AG04450 (cell line): ENCODE measurements at regions not wholly inside any gene's neighbourhood (a gene's known extent, or its start where the extent isn't known, plus 50 kb on each side); places are given as distances from the start of the nearest gene placed in this dataset.

Experiments used
- CTCF ChIA-PET: fragments of 300-600, 350-600 bp; formaldehyde crosslinking; extraction: SDS; loops from one replicate; lab custom pipeline; 2022; ENCODE audit warnings: antibody characterized with exemption, inconsistent platforms; lab: Charles Lee
- POLR2A ChIA-PET: fragments of 350-600 bp; formaldehyde crosslinking; extraction: SDS; loops from one replicate; lab custom pipeline; 2021; ENCODE audit warnings: antibody characterized with exemption, inconsistent platforms; lab: Yijun Ruan, JAX
- DNase-seq: peaks from one replicate; pipeline ENCODE4 v3.0.0-alpha.2; 2011; ENCODE audit warnings: low read depth, low spot score
- H3K27ac ChIP-seq: one replicate; pipeline ENCODE4 v1.5.1; 2012; ENCODE audit warnings: low read depth, low read length, control low read depth
- H3K27me3 ChIP-seq: one replicate; pipeline ENCODE4 v1.6.0; 2012; ENCODE audit warnings: low read length; ENCODE audit not compliant: control insufficient read depth, insufficient read depth
- H3K4me3 ChIP-seq: 2 replicates; pipeline ENCODE4 v1.5.1; 2011; ENCODE audit warnings: mild to moderate bottlenecking, low read depth, low read length, control low read depth
- H3K9me3 ChIP-seq: 2 replicates; pipeline ENCODE4 v1.5.1; 2012; ENCODE audit warnings: low read length; ENCODE audit not compliant: control insufficient read depth, insufficient read depth
- CTCF ChIP-seq: IDR thresholded peaks from 2 replicates; pipeline ENCODE4 v1.5.1; 2011; ENCODE audit warnings: low read depth, low read length, control low read depth, inconsistent platforms

DNA sequence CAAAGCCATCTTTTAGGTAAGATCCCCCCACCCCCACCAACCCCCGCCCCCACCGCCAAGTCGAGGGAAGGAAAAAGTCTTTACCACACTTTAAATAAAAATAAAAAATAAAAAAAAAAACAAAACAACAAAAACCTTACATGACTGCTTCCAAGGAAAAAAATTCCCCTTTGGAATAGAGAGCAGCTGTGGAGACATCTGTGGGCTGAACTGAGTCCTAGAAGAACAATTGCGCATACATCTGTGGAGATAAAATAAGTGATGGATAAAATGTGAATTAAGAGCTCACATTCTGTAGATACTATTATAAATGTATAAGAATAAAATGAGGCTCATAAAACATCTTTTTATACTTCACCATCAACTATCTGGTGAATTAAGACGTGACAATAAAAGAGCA is 601.7 kb upstream of the AGTR1 start:
- H3K9me3 ChIP-seq: no peaks in the 10 kb centered on the region
- no peak overlapping the region for H3K4me3 ChIP-seq
- H3K27ac ChIP-seq: no peak overlapping the region
- ChIA-PET POLR2A (no interaction called here), CTCF (no interaction called here)
- no peak for TF ChIP-seq CTCF
- H3K27me3 ChIP-seq: no peaks in the 10 kb centered on the region
- no peak for DNase-seq

GRCh38 chr3:148100476-148100875 is 597.2 kb upstream of the AGTR1 start:
- TF ChIP-seq CTCF: no peak
- H3K4me3 ChIP-seq: no peak overlapping the region
- no peak overlapping the region for H3K27ac ChIP-seq
- no peak for DNase-seq
- ChIA-PET CTCF (no interaction called here), POLR2A (no interaction called here)
- H3K27me3 ChIP-seq: no peaks in the 10 kb centered on the region
- no peaks in the 10 kb centered on the region for H3K9me3 ChIP-seq

DNA sequence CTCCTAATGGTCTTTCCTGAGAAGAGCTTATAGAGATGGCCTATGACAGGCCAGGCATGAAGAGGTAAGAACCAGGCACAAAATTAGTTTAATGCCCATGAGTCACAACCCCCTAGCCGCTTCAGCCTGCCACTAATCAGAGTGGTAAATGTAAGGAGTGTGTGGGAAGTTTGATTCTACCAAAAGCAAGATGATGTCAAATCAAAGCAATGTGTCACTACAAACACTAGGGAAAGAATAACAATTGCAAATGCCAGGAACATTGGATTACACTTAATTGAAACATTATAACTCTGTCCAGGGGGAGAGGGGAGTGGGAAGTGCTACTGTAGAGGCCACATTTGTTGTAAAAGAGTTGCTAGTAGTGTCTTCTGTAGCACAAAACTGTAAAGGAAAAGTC is 596.6 kb upstream of the AGTR1 start:
- CTCF ChIA-PET: no interaction called here
- H3K27me3 ChIP-seq: no peaks in the 10 kb centered on the region
- TF ChIP-seq CTCF: no peak

DNA sequence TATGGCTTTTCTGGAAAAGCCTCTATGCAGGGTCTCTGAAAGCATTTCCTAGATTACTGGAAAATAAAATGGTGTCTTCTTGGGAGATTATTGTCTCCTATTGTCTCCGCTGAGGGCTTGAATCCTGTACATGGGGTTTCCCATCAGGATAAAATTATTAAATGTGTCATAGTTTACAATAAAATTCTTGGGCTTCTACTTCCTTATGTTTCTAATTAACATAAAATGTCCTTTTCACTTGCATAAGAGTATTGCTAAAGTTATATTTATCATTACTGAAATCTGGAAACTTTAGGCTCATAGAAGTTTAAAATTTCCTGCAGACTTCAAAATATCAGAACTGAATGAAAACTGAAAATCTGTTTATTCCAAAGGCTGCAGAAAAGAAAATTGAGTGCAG is 595.5 kb upstream of the AGTR1 start:
- Histone ChIP-seq H3K27ac (no peak overlapping the region), H3K4me3 (no peak overlapping the region), H3K27me3 (no peaks in the 10 kb centered on the region), H3K9me3 (no peaks in the 10 kb centered on the region)
- CTCF ChIA-PET: interaction anchor here (0.6 kb wide), 1 partner anchor 25 kb away, joined by 3 read pairs; no protein-coding TSS in a partner anchor
- POLR2A ChIA-PET: no interaction called here
- no peak for DNase-seq
- no peak for TF ChIP-seq CTCF

More for the DNA sequence above, 596.6 kb upstream of the AGTR1 start:
- H3K4me3 ChIP-seq: no peak overlapping the region
- POLR2A ChIA-PET: no interaction called here
- H3K9me3 ChIP-seq: no peaks in the 10 kb centered on the region
- no peak for DNase-seq
- no peak overlapping the region for H3K27ac ChIP-seq

- no peak for TF ChIP-seq CTCF
- no peak overlapping the region for H3K27ac ChIP-seq
- CTCF ChIA-PET: no interaction called here
- H3K4me3 ChIP-seq: no peak overlapping the region
- POLR2A ChIA-PET: no interaction called here
- DNase-seq: no peak
- H3K27me3 ChIP-seq: no peaks in the 10 kb centered on the region
- H3K9me3 ChIP-seq: no peaks in the 10 kb centered on the region
Measured at GRCh38 chr3:148106062-148106461, 591.6 kb upstream of the AGTR1 start.
